ENCODE measurements at regions not wholly inside any gene's neighbourhood (a gene's known extent, or its start where the extent isn't known, plus 50 kb on each side); places are given as distances from the start of the nearest gene placed in this dataset.

DNA sequence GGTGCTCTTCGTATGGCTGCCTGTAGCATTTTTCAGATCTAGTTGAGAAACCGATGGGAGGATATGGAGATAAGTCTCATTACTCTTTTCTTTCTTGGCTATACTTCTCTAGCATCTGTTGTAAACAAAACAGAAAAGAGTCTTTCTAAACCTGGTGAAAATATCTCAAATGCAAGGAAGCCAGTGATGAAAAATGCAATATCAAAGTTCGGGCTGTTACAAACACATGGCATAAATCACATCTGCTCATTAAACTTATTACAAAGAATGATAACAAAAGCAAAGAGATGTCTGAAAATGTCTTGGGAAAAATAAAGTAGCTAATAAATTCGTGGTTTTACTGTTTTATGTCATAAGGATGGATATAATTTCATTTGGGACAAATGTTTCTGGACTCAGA lies 71.8 kb upstream of the IGFBP3 start:
- DNase-seq: no peak

DNA sequence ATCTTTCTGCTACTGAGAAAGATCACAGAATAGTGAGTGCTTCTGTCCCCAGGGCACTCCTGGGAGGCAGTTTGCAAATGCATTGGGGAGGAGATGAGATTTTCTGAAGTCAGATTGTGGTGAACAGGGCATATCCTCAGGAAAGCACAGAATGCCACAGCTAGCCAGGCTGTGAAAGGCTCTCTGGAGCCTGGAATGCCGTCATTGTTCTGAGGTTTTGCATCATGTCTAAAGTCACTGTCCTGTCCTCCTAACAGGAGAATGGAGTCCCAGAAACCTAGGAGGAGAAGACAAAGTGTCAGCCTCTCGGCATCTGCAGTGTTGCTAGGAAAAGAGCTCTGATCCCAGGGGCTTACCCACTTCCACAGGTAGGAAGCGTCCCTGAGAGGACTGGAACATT lies 69.2 kb upstream of the IGFBP3 start:
- DNase-seq: no peak

DNA sequence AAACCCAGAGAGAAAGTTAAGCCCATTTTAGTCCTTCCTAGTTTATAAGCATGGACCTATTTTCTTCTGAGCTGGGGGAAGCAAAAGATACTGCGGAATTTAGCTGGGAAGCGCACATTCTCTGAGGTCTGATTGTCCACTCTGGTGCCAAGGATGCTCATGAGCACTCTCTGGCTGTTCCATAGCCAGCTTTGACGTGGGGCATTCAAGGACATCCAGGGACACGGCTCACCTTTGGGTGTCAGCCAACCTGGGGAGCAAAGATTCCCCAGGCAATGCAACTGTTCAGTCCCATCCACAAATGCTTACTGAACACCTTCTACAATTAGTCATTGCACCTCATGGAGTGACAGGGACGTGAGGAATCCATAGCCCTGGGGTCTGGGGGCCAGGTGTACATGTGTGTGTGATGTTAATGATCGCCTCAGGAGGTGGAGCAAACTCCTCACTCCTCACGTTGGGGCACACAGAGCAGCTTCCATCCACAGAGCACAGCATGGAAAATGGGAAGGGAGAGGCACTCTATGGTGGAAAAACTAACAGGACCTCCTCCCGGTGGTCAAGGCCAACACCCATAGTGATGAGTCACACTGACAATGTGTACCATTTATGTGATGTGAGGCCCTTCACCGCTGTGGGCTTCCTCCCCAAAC lies 67.5 kb upstream of the IGFBP3 start:
- no peak for DNase-seq

DNA sequence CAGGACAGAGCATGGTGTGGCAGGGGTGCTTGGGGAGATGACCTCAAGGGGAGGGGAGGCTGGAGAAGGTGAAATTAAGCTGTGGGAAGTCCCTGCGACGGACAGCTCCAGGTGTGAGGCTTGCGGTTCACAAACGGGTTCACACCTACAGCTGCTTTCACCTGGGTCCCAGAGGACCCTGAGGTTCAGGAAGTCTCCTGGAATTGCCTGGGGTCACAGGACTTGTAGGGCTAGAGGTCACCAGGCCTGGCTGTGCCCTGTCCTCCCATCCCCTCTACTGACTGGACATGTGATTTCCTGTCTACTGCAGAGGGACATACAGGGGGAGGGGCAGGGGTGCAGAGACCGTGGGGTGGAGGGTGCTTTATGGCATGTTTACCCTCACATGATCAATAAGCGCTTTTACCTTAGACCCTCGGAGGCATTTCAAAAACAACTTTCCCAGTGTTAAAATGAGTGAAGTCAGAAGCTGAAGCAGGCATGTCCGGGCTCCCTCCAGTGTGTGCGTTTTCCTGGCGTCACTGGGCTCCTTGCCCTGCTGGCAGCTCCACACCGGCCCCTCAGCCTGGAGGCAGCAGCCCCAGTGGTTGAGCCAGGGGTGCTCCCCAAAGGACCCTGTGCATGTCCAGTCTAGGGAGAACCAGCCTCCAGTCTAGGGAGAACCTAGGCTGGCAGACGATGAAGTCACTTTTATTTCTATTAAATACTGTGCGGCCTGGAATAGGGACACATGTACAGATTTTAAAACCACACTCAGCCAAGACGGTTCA lies 66.6 kb upstream of the IGFBP3 start:
- no peak for DNase-seq

DNA sequence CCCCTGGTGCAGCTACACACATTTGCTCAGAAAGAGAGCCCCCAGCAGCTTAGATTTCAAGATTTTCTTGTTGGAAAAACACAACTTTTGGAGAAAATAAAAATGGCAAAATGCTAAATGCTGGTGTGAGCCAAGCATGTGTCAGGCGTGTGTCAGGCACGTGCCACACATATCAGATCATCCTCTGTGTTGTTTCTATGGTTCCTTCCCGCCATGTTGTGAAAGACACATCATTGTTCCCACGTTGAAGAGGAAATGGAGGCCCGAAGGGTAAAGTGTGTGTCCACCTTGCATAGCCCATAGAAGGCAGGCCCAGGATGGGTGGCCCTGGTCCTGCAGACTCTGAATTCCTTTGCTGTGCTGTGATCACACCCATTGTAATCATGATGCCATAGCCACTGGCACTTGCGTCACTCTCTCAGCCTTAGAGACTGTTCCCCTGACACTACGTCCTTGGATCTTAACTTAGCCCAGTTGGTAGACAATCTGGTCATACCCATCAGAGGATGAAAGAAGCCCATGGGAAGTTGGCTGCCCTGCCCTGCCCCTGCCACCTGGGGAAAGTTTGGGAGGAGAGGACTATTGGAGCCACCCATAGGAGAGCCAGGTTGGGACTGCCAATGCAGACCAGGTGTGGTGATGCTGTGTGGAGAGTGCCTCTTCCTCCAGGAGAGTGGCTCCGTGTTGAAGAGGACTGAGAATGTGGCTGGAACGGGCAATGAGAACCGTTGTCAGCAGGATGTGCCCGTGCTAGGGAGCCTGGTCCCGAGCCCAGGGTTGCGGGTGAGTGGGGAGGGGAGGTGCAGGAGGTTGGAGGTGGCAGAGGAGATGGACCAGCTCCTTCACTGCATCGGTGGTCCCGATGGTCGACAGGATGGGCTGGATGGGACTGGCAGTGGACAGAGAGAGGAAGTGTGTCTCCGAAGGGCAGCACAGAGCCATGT lies 65.6 kb upstream of the IGFBP3 start:
- DNase-seq: no peak

DNA sequence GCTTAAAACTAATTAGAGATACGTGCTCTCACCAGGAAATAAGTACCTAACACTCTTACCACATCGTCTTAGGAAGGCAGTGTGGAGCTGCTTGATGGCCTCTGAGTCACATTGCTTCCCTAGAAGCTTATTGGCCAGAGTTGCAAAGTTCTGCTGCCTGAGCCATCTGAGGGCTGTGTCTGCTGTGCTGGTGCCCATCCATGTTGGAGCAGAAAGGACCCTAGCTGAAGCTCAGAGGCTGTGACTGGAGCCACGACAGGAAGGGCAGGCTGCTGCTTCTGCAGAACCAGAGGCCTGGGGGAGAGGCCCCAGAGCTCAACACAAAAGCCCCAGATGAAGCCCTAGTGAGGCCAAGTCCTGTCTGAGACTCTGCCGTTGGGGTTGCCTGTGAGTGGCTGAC lies 64.8 kb upstream of the IGFBP3 start:
- no peak for DNase-seq

DNA sequence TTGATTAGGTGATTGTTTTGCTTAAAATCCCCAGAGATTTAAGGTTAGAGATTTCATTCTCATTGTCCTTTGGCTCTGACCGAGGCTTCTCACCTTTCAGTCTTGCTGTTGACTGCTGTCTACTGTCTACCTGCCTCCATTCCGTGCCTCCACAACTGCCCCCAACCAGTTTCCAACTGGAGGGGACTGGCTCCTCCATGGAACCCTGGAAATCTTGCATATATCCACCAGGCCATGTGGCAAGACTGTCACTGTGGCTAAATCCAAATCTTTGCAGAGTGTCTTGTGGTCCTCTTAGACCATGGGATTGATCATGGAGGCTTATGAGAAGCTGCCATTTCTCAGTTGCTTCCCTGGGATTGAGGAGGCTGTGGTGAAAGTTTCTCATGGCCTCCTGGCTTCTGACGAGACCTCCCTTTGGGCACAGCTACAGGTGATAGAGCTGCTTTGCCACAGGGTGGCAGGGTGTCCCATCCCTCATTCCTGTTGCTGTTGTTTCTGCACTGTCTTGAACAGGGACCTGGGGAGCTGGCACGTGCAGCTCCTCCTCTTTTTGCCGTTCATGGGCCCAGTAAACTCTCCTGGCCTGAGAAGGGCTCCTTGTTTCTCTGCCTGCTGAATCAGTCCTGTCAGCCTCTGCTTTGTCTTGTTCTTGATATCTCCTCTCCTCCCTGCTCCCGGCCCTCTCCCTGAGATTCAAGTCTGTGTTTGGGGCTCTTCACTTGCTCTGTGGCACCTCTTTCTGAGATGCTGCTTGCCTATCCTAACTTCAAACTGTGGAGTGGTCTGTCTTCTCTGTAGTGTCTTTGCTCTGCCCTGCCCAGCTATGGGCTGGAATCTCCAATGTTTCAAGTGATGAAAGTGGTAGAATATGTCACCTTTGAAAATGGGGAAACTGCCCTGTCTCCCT lies 63.6 kb upstream of the IGFBP3 start:
- no peak for DNase-seq

DNA sequence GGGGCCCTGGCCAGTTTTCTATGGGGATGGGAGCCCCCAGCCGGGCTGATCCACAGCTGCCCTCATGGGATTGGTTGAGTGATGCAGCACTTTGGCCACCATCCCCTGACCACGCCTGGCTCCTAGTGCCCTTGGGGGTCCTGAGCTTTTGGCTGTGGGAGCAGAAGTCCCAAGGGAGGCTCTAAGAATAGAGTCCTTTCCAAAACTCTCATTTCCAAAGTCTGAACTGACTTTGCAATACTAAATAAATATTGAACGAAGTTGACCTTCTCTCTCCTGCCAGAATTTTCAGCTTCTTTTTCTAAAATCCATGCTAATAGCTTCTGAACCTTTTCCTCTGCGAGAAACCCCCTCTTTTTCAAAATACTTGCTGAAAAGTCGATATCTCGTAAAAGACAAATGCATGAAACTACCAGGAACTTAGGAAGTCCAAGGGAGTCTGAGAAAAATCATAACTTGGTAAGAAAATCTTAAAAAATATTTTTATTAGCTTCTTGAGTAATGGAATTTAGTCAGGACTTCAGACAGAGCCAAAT lies 62.7 kb upstream of the IGFBP3 start:
- DNase-seq: no peak

DNA sequence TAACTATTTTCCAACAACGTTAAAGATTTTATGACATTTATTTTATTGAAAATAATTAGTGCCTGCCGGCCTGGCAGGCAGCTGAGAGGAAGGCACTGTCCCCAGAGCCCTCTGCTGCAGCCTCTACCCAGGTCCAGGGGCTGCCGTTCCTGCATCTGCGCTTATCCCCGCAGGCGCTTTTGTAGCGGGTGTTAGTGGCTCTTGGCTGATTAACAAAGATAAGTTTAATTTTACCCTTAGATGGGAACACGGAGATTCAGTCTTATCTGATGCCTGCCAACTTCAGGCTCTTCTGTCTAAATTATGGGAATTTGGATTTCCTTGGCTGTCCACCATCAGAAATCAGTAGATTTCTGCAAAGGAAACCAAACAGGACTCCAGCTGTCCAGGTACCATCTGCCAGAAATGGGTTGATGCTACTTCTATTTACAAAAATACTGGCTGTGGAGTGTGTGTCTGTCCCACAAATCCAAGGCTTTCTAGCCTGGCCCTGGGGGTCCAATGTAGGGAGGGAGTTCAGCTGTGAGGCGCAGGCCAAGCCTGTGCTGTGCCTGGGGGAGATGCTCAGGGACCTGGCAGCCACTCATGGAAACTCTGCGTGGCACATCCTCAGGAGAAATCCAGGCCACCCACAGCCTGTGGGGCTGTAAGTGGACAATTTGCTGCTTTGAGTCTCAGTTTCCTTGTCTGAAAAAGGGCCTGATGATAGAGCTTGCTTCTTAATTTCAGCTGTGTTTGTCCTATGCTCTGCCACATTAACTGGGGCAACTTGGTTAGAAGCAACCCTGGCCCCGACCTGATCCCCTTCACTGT lies 62.0 kb upstream of the IGFBP3 start:
- DNase-seq: no peak

DNA sequence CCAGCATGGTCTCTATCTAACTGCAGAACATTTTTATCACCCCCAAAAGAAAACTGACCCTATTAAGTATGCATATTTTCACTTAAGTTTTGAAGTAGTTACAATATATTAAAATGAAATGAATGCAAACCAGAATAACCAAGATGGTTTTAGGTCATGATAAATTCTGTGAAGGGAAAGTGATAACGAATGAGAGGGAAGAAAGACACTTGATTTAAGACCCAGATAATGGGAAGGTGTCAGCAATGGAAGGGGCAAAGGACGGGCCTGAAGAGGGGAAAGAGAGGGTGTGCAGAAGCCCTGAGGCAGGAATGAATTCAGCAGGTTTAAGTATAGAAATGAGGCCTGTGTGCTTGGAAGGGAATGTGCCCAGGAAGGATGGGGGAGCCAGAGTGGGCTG lies 61.1 kb upstream of the IGFBP3 start:
- DNase-seq: no peak

DNA sequence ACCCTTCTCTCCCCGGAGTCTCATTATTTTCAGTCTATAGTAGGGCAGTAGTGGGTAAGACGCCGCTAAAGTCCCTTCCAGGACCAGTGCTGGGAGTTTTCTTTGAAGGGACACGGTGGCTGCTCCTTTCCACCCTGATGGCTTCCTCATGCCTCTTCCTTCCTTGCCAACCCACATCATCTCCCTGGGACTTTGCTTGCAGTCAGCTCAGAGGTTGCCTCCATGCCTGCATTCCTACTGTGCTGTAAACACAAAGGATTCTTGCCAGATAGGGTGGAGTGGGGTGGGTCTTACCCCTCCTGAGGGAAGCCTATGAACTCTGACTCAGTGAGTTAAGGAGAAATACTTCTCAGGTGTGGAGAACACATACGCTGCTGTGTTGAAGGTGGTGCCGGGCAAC lies 59.9 kb upstream of the IGFBP3 start:
- DNase-seq: no peak

DNA sequence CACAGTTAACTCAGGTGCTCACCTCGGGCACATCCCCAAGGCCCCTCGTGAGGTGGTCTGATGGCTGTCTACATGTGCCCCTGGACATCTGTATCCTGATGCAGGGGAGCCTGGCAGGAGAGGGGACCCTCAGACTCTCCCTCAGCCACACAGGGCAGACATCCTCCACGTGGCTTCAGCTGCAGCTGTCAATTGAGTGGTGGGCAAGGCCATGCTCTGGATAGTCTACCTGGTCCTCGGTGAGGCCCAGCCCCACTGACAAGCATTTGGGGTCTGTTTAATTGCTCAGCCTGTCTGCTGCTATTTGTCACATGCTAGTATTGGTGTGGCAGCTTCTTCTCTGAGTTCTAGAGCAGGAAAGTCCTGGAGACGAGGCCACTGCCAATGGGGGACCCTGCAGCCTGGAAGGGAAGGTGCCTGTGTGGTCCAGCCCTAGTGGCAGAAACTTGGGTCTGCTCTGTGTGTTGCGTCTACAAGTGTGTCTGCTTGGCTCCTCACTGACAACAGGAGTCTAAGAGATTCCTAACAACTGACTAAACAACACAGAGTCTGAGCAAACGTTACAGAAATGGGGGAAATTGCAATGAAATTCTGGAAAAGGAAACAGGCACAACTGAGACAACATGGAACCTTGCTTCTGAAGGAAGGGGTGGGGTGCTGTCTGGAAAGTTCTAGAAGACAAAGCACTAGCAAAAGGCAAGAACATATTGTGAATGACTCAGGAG lies 59.3 kb upstream of the IGFBP3 start:
- DNase-seq: no peak

DNA sequence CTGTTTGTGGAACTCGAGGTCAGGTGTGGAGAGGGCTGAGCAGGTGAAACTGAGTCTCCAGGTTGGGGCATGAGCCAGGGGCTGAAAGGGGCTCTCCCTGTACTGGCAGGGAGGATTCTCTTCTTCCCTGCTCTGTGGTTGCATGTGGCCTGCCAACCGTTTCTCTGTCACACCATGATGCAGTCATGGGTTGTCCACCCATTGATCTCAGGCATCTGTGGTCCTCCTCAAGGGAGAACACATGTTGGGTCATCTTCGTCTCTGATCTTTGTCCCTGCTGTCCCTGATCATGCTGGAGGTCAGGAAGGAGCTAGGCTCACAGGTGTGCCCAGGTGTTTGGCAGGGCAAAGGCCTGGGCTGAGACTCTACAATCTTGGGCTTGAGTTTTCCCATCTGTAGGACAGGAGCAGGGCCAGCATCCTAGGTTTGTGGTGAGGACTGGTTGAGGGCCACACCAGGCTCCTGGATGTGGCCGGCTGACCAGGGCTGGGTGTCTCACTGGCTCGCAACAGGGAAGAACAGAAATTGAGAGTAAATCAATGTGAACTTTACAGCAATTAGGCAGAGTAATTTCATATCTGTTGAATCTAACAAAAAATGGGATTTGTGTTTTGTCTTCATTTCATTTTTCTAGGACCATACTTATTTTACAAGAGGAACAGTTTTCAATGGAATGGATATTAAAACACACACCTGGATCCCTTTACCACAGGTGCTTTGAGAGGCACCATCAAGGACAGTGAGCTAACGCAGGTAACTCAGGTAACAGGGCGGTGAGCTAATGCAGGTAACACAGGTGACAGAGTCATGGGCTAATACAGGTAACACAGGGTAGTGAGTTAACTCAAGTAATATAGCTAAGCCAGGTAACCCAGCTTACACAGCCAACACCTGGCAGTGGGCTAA lies 58.5 kb upstream of the IGFBP3 start:
- no peak for DNase-seq

DNA sequence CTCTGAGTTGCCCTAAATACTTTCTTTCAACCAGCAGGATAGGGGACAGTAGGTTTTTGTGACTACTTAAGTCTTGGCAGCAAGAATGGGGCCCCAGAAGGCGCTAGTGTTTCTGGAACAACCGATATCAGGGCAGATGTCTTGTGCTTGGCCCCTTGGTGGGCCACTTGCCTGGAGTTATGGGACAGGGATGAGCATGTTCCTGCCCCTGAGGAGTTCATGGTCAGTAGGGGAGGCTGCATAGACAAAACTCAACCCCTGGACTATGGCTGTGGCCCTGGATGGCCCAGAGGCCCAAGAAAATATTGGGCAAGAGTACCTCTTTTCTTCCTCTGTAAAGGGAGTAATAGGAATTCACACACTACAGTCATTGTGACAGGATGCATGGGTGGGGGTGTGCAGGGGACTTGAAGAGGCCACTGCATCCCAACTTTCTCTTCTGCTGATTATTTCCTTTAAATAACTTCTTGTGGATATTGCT lies 57.7 kb upstream of the IGFBP3 start:
- DNase-seq: no peak

DNA sequence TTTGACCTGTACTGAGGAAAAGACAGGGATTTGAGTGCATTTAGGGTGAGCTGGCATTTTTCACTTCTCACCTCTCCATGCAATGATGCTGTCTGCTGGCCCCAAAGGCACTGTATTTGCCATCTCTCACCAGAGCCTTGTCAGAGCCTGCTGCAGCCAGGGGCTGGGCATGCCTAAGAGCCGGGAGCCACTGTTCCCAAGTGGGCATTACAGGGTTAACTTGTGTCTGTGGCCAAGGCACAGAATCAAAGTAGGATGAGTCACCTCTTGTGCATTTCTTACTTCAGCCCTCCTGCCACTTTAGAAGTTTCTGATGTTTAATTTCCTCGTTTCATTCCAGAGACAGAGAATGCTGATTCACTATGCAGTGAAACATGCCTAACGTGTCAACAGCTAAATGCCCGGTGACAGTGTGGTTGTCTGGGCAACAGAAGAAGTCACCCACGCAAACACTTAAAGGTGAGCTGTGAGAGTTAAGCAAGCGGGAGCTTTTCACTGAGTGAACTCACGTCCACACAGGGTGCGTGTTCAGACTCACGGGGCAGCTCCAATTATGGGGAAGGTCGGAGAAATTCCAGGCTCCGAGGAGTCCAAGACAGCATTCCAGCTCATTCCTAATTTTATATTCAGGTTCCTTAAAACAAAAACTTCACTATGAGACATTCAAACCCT lies 57.1 kb upstream of the IGFBP3 start:
- DNase-seq: no peak

DNA sequence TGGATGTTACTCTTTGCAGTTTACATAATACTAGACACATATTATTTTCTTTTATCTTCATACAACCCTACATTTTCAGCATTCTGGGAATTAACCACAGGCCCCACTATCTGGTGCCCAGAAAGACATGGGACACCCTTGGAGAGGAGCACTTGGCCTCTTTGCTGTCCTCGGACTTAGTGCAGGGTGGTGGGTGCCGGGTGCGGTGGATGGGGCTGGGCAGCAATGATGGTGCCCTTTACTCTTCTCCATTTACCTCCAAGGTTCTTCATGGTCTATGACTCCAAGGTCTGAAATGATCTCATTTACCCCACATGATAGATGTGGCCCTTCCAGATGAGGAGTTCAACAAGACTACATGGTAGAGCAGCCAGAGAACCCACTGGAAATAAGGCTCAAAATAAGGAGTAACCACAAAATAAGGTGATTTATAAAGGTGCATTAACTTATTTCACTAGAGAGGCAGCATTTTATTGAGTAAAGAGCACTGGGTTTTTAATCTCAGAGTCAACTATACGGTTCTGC lies 56.2 kb upstream of the IGFBP3 start:
- DNase-seq: no peak

DNA sequence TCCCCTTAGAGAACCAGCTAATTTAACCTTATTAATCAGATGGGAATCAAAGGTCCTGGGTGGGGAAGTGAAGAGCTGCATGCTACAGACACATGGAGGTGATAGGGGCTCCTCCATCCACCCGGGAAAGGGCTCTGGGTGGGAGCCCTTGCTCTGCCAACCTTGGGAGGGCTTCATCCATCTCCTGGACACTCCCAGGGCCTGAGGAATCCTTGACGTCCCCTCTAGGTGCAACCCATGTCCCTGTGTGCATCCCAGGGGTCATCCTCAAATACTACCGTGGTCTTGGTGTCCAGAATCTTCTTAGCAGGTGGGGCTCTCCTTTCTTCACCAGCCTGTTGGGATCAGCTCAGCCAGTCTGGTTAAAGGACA lies 55.4 kb upstream of the IGFBP3 start:
- no peak for DNase-seq

DNA sequence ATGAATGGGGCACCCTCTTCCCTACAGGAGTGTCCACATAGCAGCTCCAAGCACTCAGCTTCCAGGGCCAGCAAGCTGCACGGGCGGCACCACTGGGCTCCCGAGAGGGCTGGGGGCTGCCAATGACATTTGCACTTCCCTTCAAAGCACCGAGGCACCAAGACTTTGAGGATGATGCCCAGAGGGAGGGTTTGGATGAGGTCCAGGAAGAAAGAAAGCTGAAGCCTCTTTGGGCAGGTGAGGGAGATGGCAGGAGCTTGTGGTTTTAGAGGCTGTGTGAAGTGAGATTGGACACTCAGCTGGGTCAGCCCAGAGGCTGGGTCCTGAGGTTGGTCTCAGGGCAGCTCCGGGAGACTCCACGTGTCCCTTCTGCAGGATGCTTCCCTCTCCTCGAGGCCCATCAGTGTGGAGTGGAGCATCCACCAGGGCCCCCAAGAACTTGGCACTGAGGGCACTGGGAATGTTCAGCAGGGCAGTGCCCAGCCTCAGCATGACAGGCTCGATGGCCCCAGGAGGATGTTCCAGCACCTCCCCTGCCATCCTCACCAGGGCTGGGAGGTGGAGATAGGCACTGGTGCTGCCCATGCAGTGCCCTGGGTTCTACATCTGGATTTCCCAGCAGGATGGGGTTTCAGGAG lies 54.9 kb upstream of the IGFBP3 start:
- DNase-seq: no peak
